BE2C (cell line): ENCODE measurements at regions not wholly inside any gene's neighbourhood (a gene's known extent, or its start where the extent isn't known, plus 50 kb on each side); places are given as distances from the start of the nearest gene placed in this dataset.

ENCODE experiments used
- DNase-seq: peaks from one replicate; pipeline ENCODE4 v3.0.0-alpha.2; 2020
- H3K27me3 ChIP-seq: fragments of 250-450 bp; sonication (Bioruptor Pico); 2 replicates; pipeline ENCODE4 v1.5.1; 2020; ENCODE audit warnings: mild to moderate bottlenecking
- H3K36me3 ChIP-seq: fragments of 250-450 bp; sonication (Bioruptor Pico); 2 replicates; pipeline ENCODE4 v1.5.1; 2020; ENCODE audit warnings: mild to moderate bottlenecking
- H3K4me1 ChIP-seq: fragments of 250-450 bp; sonication (Bioruptor Pico); 2 replicates; pipeline ENCODE4 v1.5.1; 2020
- H3K4me3 ChIP-seq: 2 replicates; pipeline ENCODE4 v1.5.1; 2011; ENCODE audit warnings: low read depth, low read length
- H3K9me3 ChIP-seq: fragments of 250-450 bp; sonication (Bioruptor Pico); 2 replicates; pipeline ENCODE4 v1.5.1; 2020
- TF ChIP-seq, protein P1 (sequence below): IDR thresholded peaks from 2 replicates; pipeline ENCODE4 v1.5.1; 2012; ENCODE audit warnings: mild to moderate bottlenecking, low read depth, low read length

- Histone ChIP-seq H3K9me3 (no peaks in the 10 kb centered on the region), H3K4me3 (no peak overlapping the region), H3K4me1 (no peaks in the 10 kb centered on the region), H3K36me3 (no peaks in the 10 kb centered on the region), H3K27me3 (no peaks in the 10 kb centered on the region)
- TF ChIP-seq, protein P1, sequence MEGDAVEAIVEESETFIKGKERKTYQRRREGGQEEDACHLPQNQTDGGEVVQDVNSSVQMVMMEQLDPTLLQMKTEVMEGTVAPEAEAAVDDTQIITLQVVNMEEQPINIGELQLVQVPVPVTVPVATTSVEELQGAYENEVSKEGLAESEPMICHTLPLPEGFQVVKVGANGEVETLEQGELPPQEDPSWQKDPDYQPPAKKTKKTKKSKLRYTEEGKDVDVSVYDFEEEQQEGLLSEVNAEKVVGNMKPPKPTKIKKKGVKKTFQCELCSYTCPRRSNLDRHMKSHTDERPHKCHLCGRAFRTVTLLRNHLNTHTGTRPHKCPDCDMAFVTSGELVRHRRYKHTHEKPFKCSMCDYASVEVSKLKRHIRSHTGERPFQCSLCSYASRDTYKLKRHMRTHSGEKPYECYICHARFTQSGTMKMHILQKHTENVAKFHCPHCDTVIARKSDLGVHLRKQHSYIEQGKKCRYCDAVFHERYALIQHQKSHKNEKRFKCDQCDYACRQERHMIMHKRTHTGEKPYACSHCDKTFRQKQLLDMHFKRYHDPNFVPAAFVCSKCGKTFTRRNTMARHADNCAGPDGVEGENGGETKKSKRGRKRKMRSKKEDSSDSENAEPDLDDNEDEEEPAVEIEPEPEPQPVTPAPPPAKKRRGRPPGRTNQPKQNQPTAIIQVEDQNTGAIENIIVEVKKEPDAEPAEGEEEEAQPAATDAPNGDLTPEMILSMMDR: no peak
- no peak for DNase-seq
Observed at GRCh38 chr6:4451718-4452117, 316.3 kb upstream of the ECI2 start.

DNA sequence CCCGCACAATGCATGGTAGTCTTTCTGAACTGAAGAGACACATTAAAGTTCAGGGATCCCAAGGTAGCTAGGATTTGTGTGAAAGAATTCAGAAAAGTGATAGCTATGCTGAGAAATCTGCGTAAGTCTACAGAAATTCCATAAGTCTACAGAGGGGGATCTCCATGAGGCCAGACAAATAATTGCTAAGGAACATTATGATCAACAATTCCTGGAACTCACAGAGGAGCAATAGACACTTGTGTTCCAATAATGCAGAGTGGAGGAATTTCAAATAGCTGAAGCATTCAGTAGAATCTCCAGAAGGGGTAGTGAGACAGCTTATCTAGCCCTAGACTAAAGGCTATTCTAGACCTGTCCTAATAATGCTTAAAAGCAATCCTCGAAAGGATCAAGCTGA is 315.7 kb upstream of the ECI2 start:
- H3K4me3 ChIP-seq: no peak overlapping the region
- H3K36me3 ChIP-seq: no peaks in the 10 kb centered on the region
- no peaks in the 10 kb centered on the region for H3K9me3 ChIP-seq
- no peaks in the 10 kb centered on the region for H3K27me3 ChIP-seq
- no peak for DNase-seq
- no peaks in the 10 kb centered on the region for H3K4me1 ChIP-seq
- TF ChIP-seq, protein P1: no peak

DNA sequence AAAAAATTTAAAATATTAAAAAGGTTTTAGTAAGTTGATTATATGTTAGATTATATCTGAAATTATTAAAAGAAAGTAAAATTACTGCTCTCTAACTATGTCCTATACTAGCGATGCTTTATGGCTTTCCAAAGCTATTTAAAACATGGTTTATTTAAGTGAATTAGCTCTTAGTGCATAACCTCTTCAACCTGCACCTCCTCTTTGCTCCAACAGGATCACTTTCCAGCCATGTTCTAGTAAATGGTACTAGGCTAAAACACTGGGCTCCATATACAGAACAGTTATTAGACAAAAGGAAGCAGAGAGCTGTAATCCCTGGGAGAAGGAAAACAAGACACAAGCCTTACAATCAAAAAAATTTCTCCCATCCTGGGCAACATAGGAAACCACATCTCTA is 314.9 kb upstream of the ECI2 start:
- DNase-seq: no peak
- TF ChIP-seq, protein P1: no peak
- no peaks in the 10 kb centered on the region for H3K27me3 ChIP-seq
- no peaks in the 10 kb centered on the region for H3K9me3 ChIP-seq
- H3K4me1 ChIP-seq: no peaks in the 10 kb centered on the region
- H3K4me3 ChIP-seq: no peak overlapping the region
- no peaks in the 10 kb centered on the region for H3K36me3 ChIP-seq

DNA sequence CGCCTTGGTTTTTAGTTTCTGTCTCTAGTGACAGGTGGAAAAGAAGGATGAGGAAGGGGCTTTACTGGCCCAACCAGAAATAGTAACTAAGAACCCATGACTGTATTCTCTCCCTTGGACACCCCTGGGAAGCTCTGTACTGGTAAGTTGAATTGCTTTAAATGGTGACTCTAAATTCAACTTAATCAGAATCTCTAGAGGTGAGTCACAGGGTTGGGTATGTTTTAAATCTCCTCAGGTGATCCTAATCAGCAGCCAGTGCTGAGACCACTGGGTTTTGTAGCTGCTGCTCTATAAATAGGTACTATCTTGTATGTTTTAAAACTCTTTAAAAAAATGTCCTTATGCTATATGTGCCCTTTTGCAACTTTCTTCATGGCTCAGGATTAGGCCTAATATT is 314.0 kb upstream of the ECI2 start:
- DNase-seq: no peak

GRCh38 chr6:4448841-4449240 is 313.5 kb upstream of the ECI2 start:
- H3K4me3 ChIP-seq: no peak overlapping the region
- TF ChIP-seq, protein P1: no peak
- no peaks in the 10 kb centered on the region for H3K36me3 ChIP-seq
- H3K9me3 ChIP-seq: no peaks in the 10 kb centered on the region
- no peaks in the 10 kb centered on the region for H3K4me1 ChIP-seq
- no peaks in the 10 kb centered on the region for H3K27me3 ChIP-seq
- DNase-seq: no peak

More for the DNA sequence above, 314.0 kb upstream of the ECI2 start:
- H3K9me3 ChIP-seq: no peaks in the 10 kb centered on the region
- no peaks in the 10 kb centered on the region for H3K4me1 ChIP-seq
- no peaks in the 10 kb centered on the region for H3K27me3 ChIP-seq
- TF ChIP-seq, protein P1: no peak
- H3K4me3 ChIP-seq: no peak overlapping the region
- no peaks in the 10 kb centered on the region for H3K36me3 ChIP-seq

GRCh38 chr6:4447639-4448330 is 312.4 kb upstream of the ECI2 start:
- no peaks in the 10 kb centered on the region for H3K36me3 ChIP-seq
- H3K4me1 ChIP-seq: no peaks in the 10 kb centered on the region
- no peaks in the 10 kb centered on the region for H3K27me3 ChIP-seq
- TF ChIP-seq, protein P1: no peak
- no peak for DNase-seq
- no peaks in the 10 kb centered on the region for H3K9me3 ChIP-seq
- H3K4me3 ChIP-seq: no peak overlapping the region
